ENCODE measurements at regions not wholly inside any gene's neighbourhood (a gene's known extent, or its start where the extent isn't known, plus 50 kb on each side); places are given as distances from the start of the nearest gene placed in this dataset.

- no peaks in the 10 kb centered on the region for H4K20me1 ChIP-seq (ENCODE audit: insufficient read depth, low read length)
- H3K9me2 ChIP-seq (ENCODE audit: low read depth, low read length), result no peaks in the 10 kb centered on the region
- no peak for TF ChIP-seq EZH2 (IDR thresholded peaks at IDR 0.05; ENCODE audit: borderline replicate concordance, low read length)
- TF ChIP-seq CTCF (IDR thresholded peaks at IDR 0.05; ENCODE audit: low read length), result no peak
- no peak overlapping the region for H3K4me3 ChIP-seq (ENCODE audit: low read depth, low read length, poor library complexity, severe bottlenecking)
- H3K9me3 ChIP-seq (ENCODE audit: low read length), result no peaks in the 10 kb centered on the region
- no peaks in the 10 kb centered on the region for H3K79me2 ChIP-seq (ENCODE audit: insufficient read depth, low read length)
- no peak overlapping the region for H2AFZ ChIP-seq (ENCODE audit: low read length)
- no peaks in the 10 kb centered on the region for H3F3A ChIP-seq (ENCODE audit: insufficient read depth, low read length)
- no peak overlapping the region for H3K9ac ChIP-seq (ENCODE audit: low read length)
- H3K27ac ChIP-seq (ENCODE audit: low read depth, low read length, poor library complexity, severe bottlenecking), result no peak overlapping the region
- no peak overlapping the region for H3K4me2 ChIP-seq (ENCODE audit: low read length)
- no peaks in the 10 kb centered on the region for H3K36me3 ChIP-seq (ENCODE audit: insufficient read depth, low read length)
- no peaks in the 10 kb centered on the region for H3K27me3 ChIP-seq (ENCODE audit: insufficient read depth, low read length)
- no peaks in the 10 kb centered on the region for H3K4me1 ChIP-seq (ENCODE audit: insufficient read depth, low read length, severe bottlenecking)
Measured at GRCh38 chr10:30115626-30115940, 56.2 kb upstream of the JCAD start.

GRCh38 chr10:30114881-30115625, 55.7 kb upstream of the JCAD start:
- H3K4me1 ChIP-seq (ENCODE audit: insufficient read depth, low read length, severe bottlenecking), result no peaks in the 10 kb centered on the region
- TF ChIP-seq CTCF (IDR thresholded peaks at IDR 0.05; ENCODE audit: low read length) (no peak), EZH2 (IDR thresholded peaks at IDR 0.05; ENCODE audit: borderline replicate concordance, low read length) (no peak)
- H3K36me3 ChIP-seq (ENCODE audit: insufficient read depth, low read length), result no peaks in the 10 kb centered on the region
- no peak overlapping the region for H3K27ac ChIP-seq (ENCODE audit: low read depth, low read length, poor library complexity, severe bottlenecking)
- H3K4me2 ChIP-seq (ENCODE audit: low read length), result no peak overlapping the region
- no peaks in the 10 kb centered on the region for H3K9me2 ChIP-seq (ENCODE audit: low read depth, low read length)
- no peaks in the 10 kb centered on the region for H3K27me3 ChIP-seq (ENCODE audit: insufficient read depth, low read length)
- no peak overlapping the region for H2AFZ ChIP-seq (ENCODE audit: low read length)
- H3K9me3 ChIP-seq (ENCODE audit: low read length), result no peaks in the 10 kb centered on the region
- no peaks in the 10 kb centered on the region for H3F3A ChIP-seq (ENCODE audit: insufficient read depth, low read length)
- H3K4me3 ChIP-seq (ENCODE audit: low read depth, low read length, poor library complexity, severe bottlenecking), result no peak overlapping the region
- no peak overlapping the region for H3K9ac ChIP-seq (ENCODE audit: low read length)
- H3K79me2 ChIP-seq (ENCODE audit: insufficient read depth, low read length), result no peaks in the 10 kb centered on the region
- H4K20me1 ChIP-seq (ENCODE audit: insufficient read depth, low read length), result no peaks in the 10 kb centered on the region

- Histone ChIP-seq H3K27ac (ENCODE audit: low read depth, low read length, poor library complexity, severe bottlenecking) (no peak overlapping the region), H3K4me1 (ENCODE audit: insufficient read depth, low read length, severe bottlenecking) (no peaks in the 10 kb centered on the region), H3K9ac (ENCODE audit: low read length) (no peak overlapping the region), H3K36me3 (ENCODE audit: insufficient read depth, low read length) (no peaks in the 10 kb centered on the region), H3K79me2 (ENCODE audit: insufficient read depth, low read length) (no peaks in the 10 kb centered on the region), H3K9me2 (ENCODE audit: low read depth, low read length) (no peaks in the 10 kb centered on the region), H3K4me3 (ENCODE audit: low read depth, low read length, poor library complexity, severe bottlenecking) (no peak overlapping the region), H3K27me3 (ENCODE audit: insufficient read depth, low read length) (no peaks in the 10 kb centered on the region), H4K20me1 (ENCODE audit: insufficient read depth, low read length) (no peaks in the 10 kb centered on the region), H2AFZ (ENCODE audit: low read length) (no peak overlapping the region), H3K9me3 (ENCODE audit: low read length) (no peaks in the 10 kb centered on the region), H3K4me2 (ENCODE audit: low read length) (no peak overlapping the region), H3F3A (ENCODE audit: insufficient read depth, low read length) (no peaks in the 10 kb centered on the region)
- TF ChIP-seq CTCF (IDR thresholded peaks at IDR 0.05; ENCODE audit: low read length), result no peak
- TF ChIP-seq EZH2 (IDR thresholded peaks at IDR 0.05; ENCODE audit: borderline replicate concordance, low read length), result no peak
Measured at GRCh38 chr10:30114401-30114800, 55.0 kb upstream of the JCAD start.
